OCI-LY1 (cell line): ENCODE measurements at regions not wholly inside any gene's neighbourhood (a gene's known extent, or its start where the extent isn't known, plus 50 kb on each side); places are given as distances from the start of the nearest gene placed in this dataset.

Experiments
- H2AFZ ChIP-seq: fragments of 200-600 bp; sonication (generic), shearing (Covaris generic); 2 replicates; pipeline ENCODE4 v1.6.0; 2014; ENCODE audit warnings: antibody characterized with exemption, mild to moderate bottlenecking, low read length
- H3F3A ChIP-seq: fragments of 200-600 bp; sonication (generic), shearing (Covaris generic); 2 replicates; pipeline ENCODE4 v1.6.0; 2014; ENCODE audit warnings: mild to moderate bottlenecking, antibody characterized with exemption, low read length, moderate library complexity; ENCODE audit not compliant: insufficient read depth
- H3K27ac ChIP-seq: fragments of 200-600 bp; sonication (generic); 2 replicates; pipeline ENCODE4 v1.5.1; 2014; ENCODE audit warnings: low read length, mixed run types, mild to moderate bottlenecking, low read depth; ENCODE audit not compliant: poor library complexity, severe bottlenecking
- H3K27me3 ChIP-seq: fragments of 200-600 bp; sonication (generic); 2 replicates; pipeline ENCODE4 v1.6.0; 2014; ENCODE audit warnings: antibody characterized with exemption, mild to moderate bottlenecking, low read length, moderate library complexity; ENCODE audit not compliant: insufficient read depth
- H3K36me3 ChIP-seq: fragments of 200-600 bp; sonication (generic); 2 replicates; pipeline ENCODE4 v1.6.1; 2014; ENCODE audit warnings: mild to moderate bottlenecking, antibody characterized with exemption, low read length, moderate library complexity, mixed read lengths; ENCODE audit not compliant: insufficient read depth
- H3K4me1 ChIP-seq: fragments of 200-600 bp; sonication (generic); 2 replicates; pipeline ENCODE4 v1.5.1; 2014; ENCODE audit warnings: mild to moderate bottlenecking, low read length, moderate library complexity; ENCODE audit not compliant: insufficient read depth, severe bottlenecking
- H3K4me2 ChIP-seq: fragments of 200-600 bp; sonication (generic), shearing (Covaris generic); 2 replicates; pipeline ENCODE4 v1.6.1; 2014; ENCODE audit warnings: low read length
- H3K4me3 ChIP-seq: fragments of 200-600 bp; sonication (generic); 2 replicates; pipeline ENCODE4 v1.5.1; 2014; ENCODE audit warnings: low read length, low read depth, mild to moderate bottlenecking, mixed read lengths; ENCODE audit not compliant: poor library complexity, severe bottlenecking
- H3K79me2 ChIP-seq: fragments of 200-600 bp; shearing (Covaris generic); 2 replicates; pipeline ENCODE4 v1.6.1; 2016; ENCODE audit warnings: mixed run types, low read length, mixed read lengths; ENCODE audit not compliant: insufficient read depth
- H3K9ac ChIP-seq: fragments of 200-600 bp; sonication (generic), shearing (Covaris generic); 2 replicates; pipeline ENCODE4 v1.6.1; 2014; ENCODE audit warnings: mild to moderate bottlenecking, low read length, mixed read lengths
- H3K9me2 ChIP-seq: fragments of 200-600 bp; sonication (generic), shearing (Covaris generic); 2 replicates; pipeline ENCODE4 v1.6.1; 2014; ENCODE audit warnings: low read depth, mild to moderate bottlenecking, low read length, mixed read lengths
- H3K9me3 ChIP-seq: fragments of 200-600 bp; shearing (Covaris generic); 2 replicates; pipeline ENCODE4 v1.6.1; 2014; ENCODE audit warnings: low read length, mixed read lengths
- H4K20me1 ChIP-seq: fragments of 200-600 bp; sonication (generic), shearing (Covaris generic); 2 replicates; pipeline ENCODE4 v1.6.0; 2016; ENCODE audit warnings: mild to moderate bottlenecking, low read length; ENCODE audit not compliant: insufficient read depth
- CTCF ChIP-seq: fragments of 200-600 bp; sonication (generic), shearing (Covaris generic); IDR thresholded peaks from 2 replicates; pipeline ENCODE4 v1.5.1; 2017; ENCODE audit warnings: mild to moderate bottlenecking, antibody characterized with exemption, low read length, moderate library complexity, mixed read lengths
- EZH2 ChIP-seq: fragments of 200-600 bp; sonication (generic), shearing (Covaris generic); IDR thresholded peaks from 2 replicates; pipeline ENCODE4 v1.8.0; 2017; ENCODE audit warnings: borderline replicate concordance, mixed run types, mild to moderate bottlenecking, antibody characterized with exemption, low read length, moderate library complexity, mixed read lengths

- Histone ChIP-seq H3K36me3 (no peaks in the 10 kb centered on the region), H3K4me1 (no peaks in the 10 kb centered on the region), H3K9ac (no peak overlapping the region), H2AFZ (no peak overlapping the region), H3K9me2 (no peaks in the 10 kb centered on the region), H3K4me3 (no peak overlapping the region), H3F3A (no peaks in the 10 kb centered on the region), H4K20me1 (no peaks in the 10 kb centered on the region), H3K9me3 (no peaks in the 10 kb centered on the region), H3K27me3 (no peaks in the 10 kb centered on the region), H3K79me2 (no peaks in the 10 kb centered on the region), H3K4me2 (no peak overlapping the region), H3K27ac (no peak overlapping the region)
- TF ChIP-seq CTCF (no peak), EZH2 (no peak)
Measured at GRCh38 chr4:42271096-42271495, 118.6 kb upstream of the BEND4 start.

- H3K27me3 ChIP-seq = no peaks in the 10 kb centered on the region
Measured at GRCh38 chr4:42277291-42277690, 120.0 kb upstream of the SHISA3 start.

GRCh38 chr4:42278709-42279324, 118.5 kb upstream of the SHISA3 start:
- Histone ChIP-seq H3K4me2 (no peak overlapping the region), H3K36me3 (no peaks in the 10 kb centered on the region), H3K9me2 (no peaks in the 10 kb centered on the region), H3F3A (no peaks in the 10 kb centered on the region), H3K79me2 (no peaks in the 10 kb centered on the region), H2AFZ (no peak overlapping the region), H3K27ac (no peak overlapping the region), H3K4me3 (no peak overlapping the region), H3K9ac (no peak overlapping the region), H3K9me3 (no peaks in the 10 kb centered on the region), H4K20me1 (no peaks in the 10 kb centered on the region), H3K27me3 (no peaks in the 10 kb centered on the region), H3K4me1 (peaks cover 14% of the 10 kb centered on the region)
- TF ChIP-seq EZH2 = no peak
- TF ChIP-seq CTCF = peak; percentile 19; the same call in 1 of the 2 replicates

More at GRCh38 chr4:42277291-42277690, 120.0 kb upstream of the SHISA3 start:
- Histone ChIP-seq H3K79me2 (no peaks in the 10 kb centered on the region), H3K9me3 (no peaks in the 10 kb centered on the region), H3F3A (no peaks in the 10 kb centered on the region), H2AFZ (no peak overlapping the region), H3K4me3 (no peak overlapping the region), H3K4me1 (peaks cover 14% of the 10 kb centered on the region), H4K20me1 (no peaks in the 10 kb centered on the region), H3K4me2 (no peak overlapping the region), H3K9me2 (no peaks in the 10 kb centered on the region), H3K36me3 (no peaks in the 10 kb centered on the region), H3K27ac (no peak overlapping the region), H3K9ac (no peak overlapping the region)
- TF ChIP-seq EZH2 (no peak), CTCF (no peak)
